Hypothalamus (tissue), 51 donors: ENCODE measurements at regions not wholly inside any gene's neighbourhood (a gene's known extent, or its start where the extent isn't known, plus 50 kb on each side); places are given as distances from the start of the nearest gene placed in this dataset.
"Not testable (repeated sequence)": the region's sequence is repeated elsewhere in the genome, so short reads cannot be mapped to it uniquely, and the experiment has no call there.

ENCODE experiments used
- DNase-seq, 51 donors: peaks; one replicate each; lab custom pipeline; 2025; lab: John Stamatoyannopoulos, UW

DNA sequence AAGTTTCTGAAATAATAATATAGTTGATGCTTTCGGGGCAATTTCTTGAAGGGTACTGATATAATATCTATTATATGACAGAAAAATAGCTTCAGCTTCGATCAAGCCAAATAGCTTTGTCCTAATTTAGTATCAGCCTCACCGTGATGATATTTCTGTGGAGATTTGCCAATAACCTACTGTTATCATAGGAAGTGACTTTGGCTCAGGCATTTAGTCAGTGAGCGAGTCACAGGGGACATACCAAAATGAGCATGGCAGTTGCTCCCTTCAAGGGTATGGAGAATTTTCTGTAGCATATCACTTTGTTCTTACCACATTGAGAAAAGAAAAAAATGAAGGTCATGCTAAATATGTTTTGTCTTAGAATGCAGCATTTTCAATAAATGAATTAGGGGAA, 767.6 kb upstream of the SLITRK1 start:
- no peak for DNase-seq

DNA sequence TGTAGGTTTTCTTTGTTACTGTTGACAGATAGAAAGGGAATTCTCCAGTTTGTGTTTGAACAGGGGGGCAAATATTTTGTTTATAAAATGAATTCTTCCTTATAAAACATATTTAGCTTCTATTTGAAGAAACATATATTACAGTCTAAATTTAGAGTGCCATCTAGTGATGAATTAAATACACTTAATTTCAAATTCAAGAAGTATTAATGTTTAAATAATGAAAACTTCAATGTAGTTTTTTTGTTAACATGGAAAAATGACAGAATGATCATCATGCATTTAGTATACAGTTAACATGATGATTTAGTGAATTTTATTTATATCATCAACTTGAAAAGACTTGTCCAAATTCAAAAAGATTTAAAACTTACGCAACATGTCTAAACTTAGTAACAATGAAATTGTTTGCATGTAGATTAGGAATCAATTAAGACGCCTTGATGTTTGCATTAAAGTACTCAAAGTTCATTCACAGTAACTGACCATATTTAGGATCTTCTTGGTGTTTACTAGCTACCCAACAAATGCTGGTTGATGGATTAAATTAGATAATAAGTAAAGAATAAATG, 765.9 kb upstream of the SLITRK1 start:
- DNase-seq = no peak

DNA sequence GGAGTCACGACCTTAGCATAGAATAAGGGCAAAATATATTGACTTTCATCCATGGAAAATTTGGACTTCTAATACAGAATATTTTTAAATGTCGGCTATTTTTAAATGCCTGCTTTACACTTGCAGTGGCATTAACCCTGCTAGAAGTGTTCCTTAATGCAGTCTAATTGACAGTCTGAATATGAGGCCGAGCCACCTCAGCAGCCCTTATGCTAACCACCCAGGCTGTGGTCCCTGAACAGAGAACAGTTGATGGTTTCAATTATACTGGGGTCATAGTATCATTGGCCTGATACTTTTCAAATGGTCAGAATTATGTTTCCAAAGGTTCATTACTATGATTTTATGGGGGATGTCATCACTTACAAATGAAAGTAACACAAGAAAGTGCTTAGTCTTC, 764.7 kb upstream of the SLITRK1 start:
- no peak for DNase-seq

DNA sequence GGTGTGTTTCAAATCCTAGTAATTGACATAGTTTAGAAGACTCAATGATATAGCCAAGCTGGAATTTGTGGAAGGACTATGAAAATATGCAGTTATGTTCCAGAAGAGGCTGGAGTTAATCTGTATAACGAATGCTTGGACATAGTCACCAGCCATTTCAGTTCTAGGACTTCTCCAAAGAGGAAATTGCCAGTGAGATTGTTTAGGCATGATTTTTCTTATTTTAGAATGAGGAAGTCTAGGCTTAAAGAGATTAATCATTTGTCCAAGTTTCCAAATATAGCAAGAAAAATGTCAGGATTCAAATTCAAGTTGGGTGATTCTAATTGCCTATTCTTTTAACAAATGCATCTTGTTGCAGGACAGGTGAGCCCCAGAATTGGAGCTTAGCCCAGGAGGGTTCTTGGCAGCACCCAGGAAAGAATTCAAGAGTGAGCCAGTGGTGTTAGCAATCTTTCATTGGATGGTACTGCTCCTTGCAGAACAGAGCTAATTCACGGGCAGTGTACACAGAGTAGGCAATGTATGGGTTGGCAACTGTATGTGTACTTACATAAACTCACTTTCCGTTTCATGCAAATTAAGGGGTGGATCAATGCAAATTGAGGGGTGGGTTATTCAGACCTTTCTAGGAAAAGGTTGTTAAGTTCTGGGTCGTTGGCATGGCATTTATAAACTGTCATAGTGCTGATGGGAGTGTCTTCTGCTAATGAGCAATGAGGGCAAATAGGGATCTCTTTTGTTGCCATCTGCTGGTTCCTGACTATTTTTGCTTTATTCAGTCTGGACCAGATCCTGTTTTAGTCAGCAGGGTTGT, 763.1 kb upstream of the SLITRK1 start:
- DNase-seq = no peak

DNA sequence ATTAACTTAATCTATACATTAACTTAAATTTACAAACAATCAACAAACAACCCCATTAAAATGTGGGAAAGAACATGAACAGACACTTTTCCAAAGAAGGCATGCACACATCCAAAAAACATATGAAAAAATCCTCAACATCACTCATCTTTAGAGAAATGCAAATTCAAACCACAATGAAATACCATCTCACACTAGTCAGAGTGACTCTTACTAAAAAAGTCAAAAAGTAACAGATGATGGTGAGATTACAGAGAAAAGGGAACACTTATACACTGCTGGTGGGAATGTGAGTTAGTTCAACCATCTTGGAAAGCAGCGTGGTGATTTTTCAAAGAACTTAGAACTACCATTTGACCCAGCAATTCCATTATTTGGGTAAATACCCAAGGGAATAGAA, 759.2 kb upstream of the SLITRK1 start:
- DNase-seq = no peak

DNA sequence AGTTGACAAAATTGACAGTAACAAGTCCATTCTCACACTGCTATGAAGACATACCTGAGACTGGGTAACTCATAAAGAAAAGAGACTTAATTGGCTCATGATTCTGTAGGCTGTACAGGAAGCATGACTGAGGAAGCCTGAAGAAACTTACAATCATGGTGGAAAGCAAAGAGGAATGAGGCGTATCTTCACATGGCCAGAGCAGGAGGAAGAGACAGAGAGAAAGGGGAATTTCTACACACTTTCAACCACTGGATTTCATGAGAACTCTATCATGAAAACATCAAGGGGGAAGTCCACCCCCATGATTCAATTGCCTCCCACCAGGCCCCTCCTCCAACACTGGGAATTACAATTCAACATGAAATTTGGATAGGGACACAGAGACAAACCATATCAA, 758.4 kb upstream of the SLITRK1 start:
- DNase-seq = no peak

DNA sequence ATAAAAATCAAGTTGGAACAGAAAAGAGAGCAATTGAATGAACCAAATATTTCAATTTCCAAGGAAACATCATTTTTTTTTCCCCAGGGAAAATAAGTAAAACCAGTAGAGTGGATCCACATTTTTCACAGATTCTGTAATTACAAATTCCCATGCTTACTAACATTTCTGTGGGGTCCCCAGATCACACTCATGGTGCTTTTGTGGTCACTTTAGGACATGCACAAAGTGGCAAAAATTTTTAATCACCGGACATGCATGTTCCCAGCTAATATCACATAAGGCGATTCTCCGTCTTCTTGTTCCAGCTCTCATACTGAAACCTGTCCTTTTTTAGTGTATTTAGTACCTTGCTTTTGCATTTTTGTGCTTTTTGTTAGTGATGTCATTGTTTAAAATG, 748.2 kb upstream of the SLITRK1 start:
- DNase-seq = no peak

DNA sequence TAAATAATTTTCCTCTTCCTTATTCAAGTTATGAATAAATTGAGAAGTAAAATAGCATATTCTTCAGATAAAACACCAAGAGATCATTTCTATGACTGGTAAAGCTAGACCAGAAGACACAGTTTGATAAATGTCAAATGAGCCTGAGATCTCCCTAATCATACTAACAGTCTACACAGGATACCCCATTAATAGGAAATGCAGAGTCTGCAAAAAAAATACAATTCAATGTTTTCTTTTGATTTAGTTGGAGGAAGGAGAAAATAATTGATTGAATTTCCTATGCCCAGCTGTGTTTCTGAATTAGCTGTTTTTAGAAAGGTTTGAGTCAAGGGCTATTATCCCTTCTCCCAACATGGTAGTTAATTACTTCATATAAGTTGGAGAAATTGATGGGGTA, 734.6 kb upstream of the SLITRK1 start:
- DNase-seq = no peak

DNA sequence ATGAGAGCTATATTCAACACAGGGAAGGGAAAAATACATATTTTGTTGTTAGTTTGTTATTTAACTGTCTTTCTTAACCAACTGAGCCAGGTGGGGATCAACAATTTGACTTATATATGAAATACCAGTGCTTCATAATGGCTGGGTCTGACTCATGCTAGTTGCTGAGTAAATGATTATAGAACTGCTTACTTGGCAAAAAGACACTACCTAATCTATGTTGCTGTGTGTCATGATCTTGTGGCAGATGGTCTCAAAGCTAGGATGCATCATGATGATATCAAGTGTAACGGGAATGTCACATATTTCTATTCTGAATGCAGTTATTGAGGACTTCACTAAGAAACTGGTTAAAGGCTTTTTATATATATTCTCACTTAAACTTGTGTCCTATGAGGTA, 727.4 kb upstream of the SLITRK1 start:
- no peak for DNase-seq

DNA sequence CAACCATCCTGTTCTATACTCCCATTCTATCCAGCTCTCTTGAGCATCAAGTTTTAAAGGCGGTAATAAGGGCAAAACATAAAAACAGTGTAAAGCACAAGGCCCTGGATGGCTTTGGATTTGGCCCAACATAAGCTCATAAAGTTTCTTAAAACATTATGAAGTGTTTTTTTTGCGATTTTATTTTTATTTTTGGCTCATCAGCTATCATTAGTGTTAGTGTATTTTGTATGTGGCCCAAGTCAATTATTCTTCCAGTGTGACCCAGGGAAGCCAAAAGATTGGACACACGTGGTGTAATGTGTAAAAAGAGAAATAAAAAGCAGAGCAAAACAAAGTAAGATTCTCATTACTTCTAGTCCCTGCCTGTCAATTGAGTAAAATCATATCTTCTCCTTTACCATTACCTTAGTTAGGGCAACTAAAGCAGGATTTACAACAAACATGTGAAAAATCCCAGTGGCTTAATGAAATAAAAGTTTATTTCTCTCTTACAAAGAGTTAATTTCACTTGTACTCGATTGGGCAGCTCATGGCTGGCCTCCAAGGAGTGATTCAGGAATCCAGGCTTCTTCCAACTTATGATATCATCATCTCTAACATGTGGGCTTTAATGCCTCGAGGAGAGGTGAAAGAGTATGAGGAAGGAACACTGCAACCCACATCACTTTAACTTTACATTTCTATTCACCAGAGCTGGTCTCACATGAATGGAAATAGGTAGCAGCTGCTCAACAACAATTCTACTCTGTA, 725.2 kb upstream of the SLITRK1 start:
- DNase-seq = peak in 1 of 51 donors; percentile 6

DNA sequence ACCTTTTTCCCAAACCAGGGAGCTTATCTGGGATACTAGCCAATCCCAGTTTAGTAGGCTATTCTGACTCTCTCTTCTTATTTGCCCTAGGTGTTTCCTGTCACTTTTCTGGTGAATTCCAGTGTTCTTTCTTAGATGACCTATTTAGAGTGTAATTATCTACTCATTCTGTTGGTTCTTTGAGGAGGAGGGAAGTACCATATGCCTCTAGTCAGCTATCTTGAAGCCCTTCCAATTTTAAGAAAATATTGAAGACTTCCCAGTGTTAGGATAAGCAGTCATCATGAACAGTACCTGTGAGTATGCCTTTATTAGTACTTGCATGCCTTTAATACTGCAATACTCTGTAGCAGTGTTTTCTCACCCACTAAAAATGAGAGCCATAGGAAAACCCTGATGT, 724.3 kb upstream of the SLITRK1 start:
- DNase-seq = no peak

DNA sequence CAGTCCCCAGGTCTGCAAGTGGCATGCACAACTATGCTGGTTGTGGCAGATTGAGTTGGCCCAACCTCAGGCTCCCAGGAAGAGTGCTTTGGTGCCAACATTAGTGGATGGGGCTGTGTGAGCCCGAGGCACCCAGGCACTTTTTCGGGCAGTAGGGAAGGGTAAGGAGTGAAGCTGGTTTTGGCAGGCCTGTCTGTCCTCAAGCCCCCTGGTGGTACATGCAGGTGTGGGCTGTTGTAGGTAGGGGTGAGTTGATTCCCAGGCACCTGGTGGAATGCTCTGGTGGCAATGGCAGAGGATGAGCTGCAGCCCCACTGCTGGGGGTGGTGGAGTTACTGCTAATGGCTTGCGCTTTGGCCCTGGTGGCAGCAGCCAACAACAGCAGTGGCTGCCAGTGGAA, 723.7 kb upstream of the SLITRK1 start:
- DNase-seq = no peak

DNA sequence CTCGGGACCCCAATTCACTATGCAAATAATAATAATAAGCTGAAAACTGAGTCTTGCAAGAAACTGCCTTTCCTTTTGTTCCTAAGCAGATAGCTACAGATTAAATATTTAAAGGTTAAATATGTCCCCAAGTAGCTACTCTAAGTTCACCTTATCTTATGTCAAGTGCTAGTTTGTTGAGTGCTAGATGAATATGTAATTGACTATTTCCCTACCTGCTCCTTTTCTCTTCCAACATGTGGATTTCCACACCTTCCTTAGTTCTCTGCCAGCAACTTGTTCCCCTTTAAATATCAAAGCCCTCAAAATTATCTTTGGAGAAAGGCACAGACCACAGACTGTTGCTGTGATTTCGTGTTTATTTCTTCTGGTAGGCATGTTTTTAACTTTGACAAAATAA, 709.2 kb upstream of the SLITRK1 start:
- DNase-seq = no peak

DNA sequence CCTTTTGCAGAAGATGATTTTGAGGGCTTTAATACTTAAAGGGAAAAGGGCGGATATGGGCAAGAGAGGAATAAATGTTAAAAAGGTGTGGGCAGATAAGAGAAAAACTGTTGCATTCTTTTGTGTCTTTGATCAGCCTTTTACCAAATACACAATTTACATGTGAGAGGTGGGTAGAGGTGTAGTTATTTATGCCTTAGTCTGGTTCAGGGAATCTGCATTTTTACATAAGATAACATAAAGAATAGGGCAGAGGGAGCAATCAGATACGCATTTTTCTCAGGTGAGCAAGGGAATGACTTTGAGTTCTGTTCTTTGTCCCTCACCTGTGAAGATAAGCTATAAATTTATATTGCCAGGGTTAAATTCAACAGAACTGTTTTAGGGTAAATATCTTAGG, 708.4 kb upstream of the SLITRK1 start:
- no peak for DNase-seq

DNA sequence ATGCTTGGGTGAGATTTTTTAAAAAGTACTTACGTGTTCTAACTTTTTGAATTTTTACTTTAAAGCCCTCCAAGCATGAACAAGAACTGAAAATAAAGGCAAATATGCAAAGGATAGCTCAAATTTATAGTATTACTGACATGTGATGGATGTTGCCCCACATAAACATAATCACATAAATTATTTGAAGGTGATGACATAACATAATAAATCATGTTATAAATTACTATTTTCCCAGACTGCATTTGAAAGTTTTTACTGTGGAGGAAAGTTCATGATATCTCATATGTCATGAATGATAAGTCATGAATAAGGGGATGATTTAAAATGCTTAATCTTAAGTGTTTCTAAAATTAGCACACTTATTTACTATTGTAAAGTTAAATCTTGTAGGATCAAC, 705.7 kb upstream of the SLITRK1 start:
- no peak for DNase-seq

DNA sequence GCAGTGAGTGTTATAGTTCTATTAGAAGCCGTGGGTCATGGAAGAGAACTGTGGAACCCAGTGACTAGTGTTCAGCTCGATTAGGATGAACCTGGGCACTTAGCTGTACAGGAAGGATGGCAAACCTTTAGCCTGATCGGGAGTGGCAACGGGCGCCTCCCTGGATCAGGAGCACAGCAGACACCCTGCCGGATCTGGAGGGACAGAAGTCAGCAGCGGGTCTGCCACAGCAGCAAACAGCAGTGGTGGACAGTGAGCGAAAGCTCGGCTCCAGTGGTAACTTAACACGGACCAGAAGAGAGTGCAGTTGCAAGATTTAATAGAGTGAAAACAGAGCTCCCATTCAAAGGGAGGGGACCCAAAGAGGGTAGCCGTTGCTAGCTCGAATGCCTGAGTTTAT, 697.6 kb upstream of the SLITRK1 start:
- DNase-seq = not testable (repeated sequence)

DNA sequence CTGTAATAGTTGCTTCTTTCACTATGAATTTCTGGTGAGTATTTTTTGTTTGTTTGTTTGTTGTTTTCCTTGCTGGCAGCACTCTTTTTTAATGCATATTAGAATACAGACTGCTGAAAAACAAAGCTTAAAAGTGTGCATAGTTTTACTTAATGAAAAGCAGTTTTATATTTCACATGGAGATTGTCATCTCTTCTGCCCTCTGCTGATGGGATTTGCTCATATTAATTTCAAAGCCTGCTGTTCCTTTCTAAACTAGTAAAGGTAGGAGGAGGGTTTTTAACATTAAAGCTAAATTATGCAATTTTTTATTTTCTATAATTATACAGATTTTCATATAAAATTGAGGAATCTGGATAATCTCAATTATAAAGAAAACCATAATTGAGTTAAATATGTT, 692.6 kb upstream of the SLITRK1 start:
- DNase-seq = peak in 1 of 51 donors; percentile 1

DNA sequence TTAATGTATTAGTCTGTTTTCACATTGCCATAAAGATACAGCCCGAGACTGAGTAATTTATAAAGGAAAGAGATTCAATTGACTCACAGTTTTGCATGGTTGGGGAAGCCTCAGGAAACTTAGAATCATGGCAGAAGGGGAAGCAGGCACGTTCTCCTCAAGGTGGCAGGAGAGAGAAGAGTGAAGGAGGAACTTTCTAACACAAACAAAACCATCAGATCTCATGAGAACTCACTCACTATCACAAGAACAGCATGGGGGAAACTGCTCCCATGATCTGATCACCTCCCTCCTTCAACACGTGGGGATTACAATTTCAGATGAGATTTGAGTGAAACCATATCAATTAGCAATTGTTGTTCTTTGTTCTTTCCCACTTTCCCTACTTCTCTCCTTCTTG, 689.0 kb upstream of the SLITRK1 start:
- no peak for DNase-seq

DNA sequence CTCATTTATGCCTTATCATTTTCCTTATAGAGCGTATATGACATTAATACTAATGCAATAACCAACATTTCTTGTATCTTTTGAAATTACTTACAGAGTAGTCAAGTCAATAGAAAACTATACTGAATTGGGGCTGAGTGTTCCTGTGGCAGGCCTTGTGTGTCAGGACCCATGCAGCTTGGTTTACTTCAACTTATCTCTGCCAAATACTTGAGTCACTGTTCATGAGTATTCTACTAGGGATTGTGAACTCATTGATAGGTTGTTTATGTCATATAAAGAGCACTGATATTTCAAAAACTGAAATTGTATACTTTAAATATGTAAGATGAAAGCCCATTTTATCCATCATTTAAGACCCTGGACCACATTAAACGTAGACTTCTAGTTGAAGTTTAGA, 688.6 kb upstream of the SLITRK1 start:
- no peak for DNase-seq

DNA sequence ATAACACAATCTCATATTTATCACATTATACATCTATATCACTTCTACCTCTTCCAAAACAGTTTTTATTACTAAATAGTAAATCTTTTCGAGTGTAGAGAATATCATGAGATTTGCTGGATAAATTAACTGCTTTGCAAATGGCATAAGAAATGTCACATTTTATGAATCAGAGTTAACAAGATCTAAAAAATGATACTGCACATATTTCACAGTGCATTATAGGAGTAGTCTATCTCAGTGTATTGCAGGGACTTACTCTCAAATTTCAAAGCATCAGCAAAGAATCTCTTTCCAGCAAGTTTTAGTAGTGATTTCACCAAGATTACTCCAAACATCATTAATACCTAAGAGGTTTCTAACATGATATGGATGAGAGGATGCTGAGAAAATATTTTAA, 687.1 kb upstream of the SLITRK1 start:
- DNase-seq = no peak

DNA sequence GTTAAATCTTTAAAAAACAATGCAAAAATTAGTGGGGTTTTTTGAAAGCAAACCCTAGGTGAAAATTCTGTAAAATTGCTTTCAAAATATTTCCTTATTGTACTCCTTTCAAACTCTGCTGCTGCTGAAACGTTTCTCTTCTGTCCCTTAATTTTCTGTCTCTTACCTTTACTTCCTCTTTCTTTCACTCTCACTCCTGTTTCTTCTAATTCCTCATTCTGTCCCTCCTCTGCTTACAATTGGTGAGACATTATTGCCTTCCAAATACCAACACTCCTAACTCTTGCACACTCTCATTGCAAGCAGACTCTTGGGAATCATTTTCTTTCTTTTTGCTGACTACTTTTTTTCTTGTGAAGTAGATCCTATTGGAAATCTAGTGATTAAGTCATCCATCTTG, 685.6 kb upstream of the SLITRK1 start:
- DNase-seq = no peak

DNA sequence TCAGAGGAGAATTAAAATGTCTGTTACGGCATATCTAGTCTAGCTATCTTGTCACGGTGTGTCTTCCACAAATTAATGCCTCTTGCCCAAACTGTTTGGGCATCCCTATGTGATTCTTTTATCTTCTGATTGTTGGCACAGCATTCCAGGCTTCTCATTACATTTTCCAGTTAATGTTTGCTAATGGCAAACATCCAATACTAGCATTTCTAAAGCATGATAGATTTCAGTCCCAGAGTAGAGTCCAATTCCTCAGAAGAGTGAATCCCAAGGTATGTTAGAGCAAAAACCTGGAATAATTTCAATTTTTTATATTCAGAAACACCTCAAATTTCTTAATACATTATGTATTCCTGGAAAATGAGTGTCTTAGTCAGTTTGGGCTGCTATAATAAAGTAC, 684.5 kb upstream of the SLITRK1 start:
- no peak for DNase-seq
